OCI-LY7 (cell line): ENCODE measurements at regions not wholly inside any gene's neighbourhood (a gene's known extent, or its start where the extent isn't known, plus 50 kb on each side); places are given as distances from the start of the nearest gene placed in this dataset.

ENCODE experiments used
- CTCF ChIP-seq: fragments of 200-600 bp; sonication (generic); conservative IDR thresholded peaks from 2 replicates; pipeline ENCODE4 v1.5.1; 2014; ENCODE audit warnings: mild to moderate bottlenecking, antibody characterized with exemption, low read length, moderate library complexity, mixed read lengths
- EZH2phosphoT487 ChIP-seq: fragments of 200-600 bp; sonication (generic); IDR thresholded peaks from 2 replicates; pipeline ENCODE4 v1.6.1; 2018; ENCODE audit warnings: low read depth, borderline replicate concordance, mild to moderate bottlenecking, mixed run types, antibody characterized with exemption, low read length, moderate library complexity, mixed read lengths

GRCh38 chrX:1140236-1140681 lies 72.2 kb downstream of the CRLF2 start:
- TF ChIP-seq CTCF (no peak), EZH2phosphoT487 (no peak)
